SH-SY5Y (cell line): ENCODE measurements at regions not wholly inside any gene's neighbourhood (a gene's known extent, or its start where the extent isn't known, plus 50 kb on each side); places are given as distances from the start of the nearest gene placed in this dataset.

ENCODE experiments used
- GATA2 ChIP-seq: IDR thresholded peaks from 2 replicates; pipeline ENCODE4 v1.6.1; 2011; ENCODE audit warnings: mild to moderate bottlenecking, low read depth, low read length
- GATA3 ChIP-seq: IDR thresholded peaks from 2 replicates; pipeline ENCODE4 v1.6.1; 2011; ENCODE audit warnings: low read depth, mild to moderate bottlenecking, low read length, moderate library complexity

DNA sequence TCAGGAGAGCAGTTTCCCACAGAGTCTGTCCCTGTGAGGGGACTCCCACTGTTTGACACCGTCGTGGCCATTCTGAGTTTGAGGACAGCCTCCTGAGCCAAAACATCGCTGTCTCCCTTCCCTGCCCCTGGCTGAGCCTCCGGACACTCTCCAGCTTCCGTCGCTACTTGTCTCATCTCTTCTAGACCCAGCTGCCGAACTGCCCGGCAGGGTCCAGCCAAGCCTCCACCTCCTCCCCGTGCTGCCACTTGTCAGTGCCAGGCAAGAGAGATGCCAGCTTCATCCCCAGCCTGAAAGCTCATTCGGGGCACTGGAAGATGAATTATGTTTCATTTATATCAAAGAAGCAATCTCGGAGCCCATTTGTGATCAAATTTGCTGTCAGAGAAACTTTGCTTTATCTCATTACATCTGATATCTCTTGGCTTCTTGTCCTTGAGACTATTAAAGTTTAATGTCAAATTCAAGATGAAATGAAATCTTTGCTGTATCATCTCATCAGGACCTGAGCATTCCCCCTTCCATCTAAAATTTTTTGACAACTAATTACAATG lies 283.9 kb downstream of the BUD13 start:
- peak; percentile 60 for TF ChIP-seq GATA2
- TF ChIP-seq GATA3, result peak; percentile 59
